Hepatocyte (in vitro differentiated cells): ENCODE measurements at regions not wholly inside any gene's neighbourhood (a gene's known extent, or its start where the extent isn't known, plus 50 kb on each side); places are given as distances from the start of the nearest gene placed in this dataset.

ENCODE experiments used
- DNase-seq: peaks from one replicate; pipeline ENCODE4 v3.0.0-alpha.2; 2016; ENCODE audit warnings: low spot score
- H2AFZ ChIP-seq: fragments of 200-600 bp; sonication (generic); 2 replicates; pipeline ENCODE4 v1.6.0; 2016; ENCODE audit warnings: antibody characterized with exemption, mild to moderate bottlenecking
- H3K27ac ChIP-seq: fragments of 200-600 bp; sonication (generic); 2 replicates; pipeline ENCODE4 v1.5.1; 2016; ENCODE audit warnings: mild to moderate bottlenecking
- H3K27me3 ChIP-seq: fragments of 200-600 bp; sonication (generic); 2 replicates; pipeline ENCODE4 v1.6.1; 2016
- H3K36me3 ChIP-seq: fragments of 200-600 bp; sonication (generic); replicated peaks from 2 replicates; pipeline ENCODE4 v1.5.1; 2016; ENCODE audit warnings: low read depth; ENCODE audit not compliant: insufficient read depth
- H3K4me1 ChIP-seq: fragments of 200-600 bp; sonication (generic); 2 replicates; pipeline ENCODE4 v1.5.1; 2016; ENCODE audit warnings: mild to moderate bottlenecking, moderate library complexity; ENCODE audit not compliant: insufficient read depth
- H3K4me2 ChIP-seq: fragments of 200-600 bp; sonication (generic); 2 replicates; pipeline ENCODE4 v1.6.0; 2016
- H3K4me3 ChIP-seq: fragments of 200-600 bp; sonication (generic); 2 replicates; pipeline ENCODE4 v1.5.1; 2016; ENCODE audit warnings: mild to moderate bottlenecking
- H3K79me2 ChIP-seq: fragments of 200-600 bp; sonication (generic); 2 replicates; pipeline ENCODE4 v1.6.0; 2017; ENCODE audit warnings: mild to moderate bottlenecking
- H3K9me2 ChIP-seq: fragments of 200-600 bp; sonication (generic); replicated peaks from 2 replicates; pipeline ENCODE4 v1.6.0; 2017; ENCODE audit warnings: mild to moderate bottlenecking; ENCODE audit not compliant: insufficient read depth
- H3K9me3 ChIP-seq: fragments of 200-600 bp; sonication (generic); 2 replicates; pipeline ENCODE4 v1.5.1; 2016; ENCODE audit warnings: low read depth, mild to moderate bottlenecking
- H4K20me1 ChIP-seq: fragments of 200-600 bp; sonication (generic); 2 replicates; pipeline ENCODE4 v1.6.0; 2016; ENCODE audit warnings: mild to moderate bottlenecking; ENCODE audit not compliant: insufficient read depth, poor library complexity, severe bottlenecking
- CTCF ChIP-seq: fragments of 200-600 bp; sonication (generic); IDR thresholded peaks from 2 replicates; pipeline ENCODE4 v1.5.1; 2016; ENCODE audit warnings: antibody characterized with exemption, mild to moderate bottlenecking; ENCODE audit not compliant: poor library complexity
- EZH2 ChIP-seq: fragments of 200-600 bp; sonication (generic); IDR thresholded peaks from 2 replicates; pipeline ENCODE4 v1.6.1; 2016; ENCODE audit warnings: antibody characterized with exemption, mild to moderate bottlenecking, borderline replicate concordance
- EZH2phosphoT487 ChIP-seq: fragments of 200-600 bp; sonication (generic); IDR thresholded peaks from one replicate; pipeline ENCODE4 v1.6.1; 2018; ENCODE audit warnings: antibody characterized with exemption, mild to moderate bottlenecking, low read depth, moderate library complexity; ENCODE audit not compliant: unreplicated experiment, severe bottlenecking
- WGBS: methylation state at CpG from one replicate; pipeline ENCODE4 v1.1.6; 2016; ENCODE audit warnings: low lambda C conversion rate; ENCODE audit errors: missing lambda C conversion rate; 5-methylcytosine and 5-hydroxymethylcytosine counted together

GRCh38 chr20:52349806-52350205, 158.2 kb upstream of the ZFP64 start:
- no peaks in the 10 kb centered on the region for H3K27me3 ChIP-seq
- H3K9me2 ChIP-seq, result no peaks in the 10 kb centered on the region
- TF ChIP-seq CTCF, result no peak
- TF ChIP-seq EZH2, result no peak
- TF ChIP-seq EZH2phosphoT487, result no peak
- DNase-seq, result no peak
- H3K4me3 ChIP-seq, result no peak overlapping the region
- no peaks in the 10 kb centered on the region for H3K9me3 ChIP-seq
- no peak overlapping the region for H2AFZ ChIP-seq
- no peak overlapping the region for H3K4me2 ChIP-seq
- 77% methylated on average over 3 of the region's 3 CpGs for WGBS
- H3K36me3 ChIP-seq, result no peaks in the 10 kb centered on the region
- no peaks in the 10 kb centered on the region for H3K79me2 ChIP-seq
- H3K4me1 ChIP-seq, result no peaks in the 10 kb centered on the region
- H4K20me1 ChIP-seq, result no peaks in the 10 kb centered on the region
- H3K27ac ChIP-seq, result no peak overlapping the region

- H3K9me2 ChIP-seq, result no peaks in the 10 kb centered on the region
- H3K27ac ChIP-seq, result no peak overlapping the region
- no peaks in the 10 kb centered on the region for H4K20me1 ChIP-seq
- WGBS, result 53% methylated on average over 2 of the region's 2 CpGs
- H2AFZ ChIP-seq, result no peak overlapping the region
- TF ChIP-seq EZH2, result no peak
- TF ChIP-seq EZH2phosphoT487, result no peak
- no peak for TF ChIP-seq CTCF
- H3K4me3 ChIP-seq, result no peak overlapping the region
- H3K79me2 ChIP-seq, result no peaks in the 10 kb centered on the region
- no peaks in the 10 kb centered on the region for H3K27me3 ChIP-seq
- H3K9me3 ChIP-seq, result no peaks in the 10 kb centered on the region
- DNase-seq, result no peak
- H3K4me2 ChIP-seq, result no peak overlapping the region
- no peaks in the 10 kb centered on the region for H3K36me3 ChIP-seq
- H3K4me1 ChIP-seq, result no peaks in the 10 kb centered on the region
Measured at GRCh38 chr20:52348434-52348833, 156.9 kb upstream of the ZFP64 start.

GRCh38 chr20:52346797-52347196, 155.2 kb upstream of the ZFP64 start:
- H3K27me3 ChIP-seq, result no peaks in the 10 kb centered on the region
- 93% methylated on average over 2 of the region's 2 CpGs for WGBS

More at GRCh38 chr20:52346797-52347196, 155.2 kb upstream of the ZFP64 start:
- H3K36me3 ChIP-seq, result no peaks in the 10 kb centered on the region
- no peaks in the 10 kb centered on the region for H3K9me2 ChIP-seq
- H3K4me3 ChIP-seq, result no peak overlapping the region
- no peak overlapping the region for H2AFZ ChIP-seq
- no peaks in the 10 kb centered on the region for H3K9me3 ChIP-seq
- H3K79me2 ChIP-seq, result no peaks in the 10 kb centered on the region
- no peak for DNase-seq
- H3K4me1 ChIP-seq, result no peaks in the 10 kb centered on the region
- no peak overlapping the region for H3K27ac ChIP-seq
- no peak overlapping the region for H3K4me2 ChIP-seq
- TF ChIP-seq EZH2 (no peak), CTCF (no peak)
- no peaks in the 10 kb centered on the region for H4K20me1 ChIP-seq
